T-cell (primary cell): ENCODE measurements at regions not wholly inside any gene's neighbourhood (a gene's known extent, or its start where the extent isn't known, plus 50 kb on each side); places are given as distances from the start of the nearest gene placed in this dataset.

Experiments used
- ATAC-seq, 4 experiments: fragments of 200-7000 bp in 3 of 4; fragments of 150-1000 bp in 1 of 4; cut with Tn5 transposase; replicated peaks in 1 of 4; 1 replicate in 3 of 4; 2 replicates in 1 of 4; pipeline ENCODE4 v1.10.0; 2021; ENCODE audit warnings: moderate library complexity in 3 of 4, mild to moderate bottlenecking in 2 of 4, moderate number of reproducible peaks in 1 of 4
- CTCF ChIA-PET, 2 donors: fragments of 300-600 bp; sonication (Branson Sonifier 250); formaldehyde crosslinking; loops; one replicate each; lab custom pipeline; 2022; ENCODE audit warnings: antibody characterized with exemption in 2 of 2; lab: Charles Lee
- POLR2A ChIA-PET, 2 donors: fragments of 300-600 bp; sonication (Branson Sonifier 250); formaldehyde crosslinking; loops; one replicate each; lab custom pipeline; 2022; ENCODE audit warnings: antibody characterized with exemption in 2 of 2; lab: Charles Lee
- DNase-seq, 35 experiments: peaks; one replicate each; pipeline versions ENCODE4 v3.0.0 to v3.0.0-alpha.2; 2013 to 2023
- H3K27ac ChIP-seq: one replicate; pipeline ENCODE4 v1.5.1; 2013; ENCODE audit warnings: low read length
- H3K27me3 ChIP-seq, 2 experiments: replicated peaks in 1 of 2; 1 replicate in 1 of 2; 2 replicates in 1 of 2; pipeline versions ENCODE4 v1.6.1 to v1.7.0; 2013; ENCODE audit warnings: low read length in 1 of 2, mixed read lengths in 1 of 2; ENCODE audit not compliant: control insufficient read depth in 2 of 2, insufficient read depth in 2 of 2; ENCODE audit errors: extremely low read depth in 1 of 2
- H3K36me3 ChIP-seq, 2 donors: 1 replicate in 1 of 2; 2 replicates in 1 of 2; pipeline versions ENCODE4 v1.6.1 to v1.7.0; 2013; ENCODE audit warnings: low read length in 1 of 2; ENCODE audit not compliant: control insufficient read depth in 2 of 2, insufficient read depth in 1 of 2; ENCODE audit errors: extremely low read depth in 1 of 2
- H3K4me1 ChIP-seq, 2 experiments: 1 replicate in 1 of 2; 2 replicates in 1 of 2; pipeline versions ENCODE4 v1.6.1 to v1.7.0; 2013; ENCODE audit warnings: low read length in 2 of 2, mixed read lengths in 1 of 2; ENCODE audit not compliant: insufficient read depth in 2 of 2, control insufficient read depth in 1 of 2; ENCODE audit errors: extremely low read depth in 1 of 2
- H3K4me3 ChIP-seq, 2 donors: 1 replicate in 1 of 2; 2 replicates in 1 of 2; pipeline versions ENCODE4 v1.5.1 to v1.7.0; 2013; ENCODE audit warnings: mild to moderate bottlenecking in 2 of 2, low read length in 1 of 2, moderate library complexity in 1 of 2; ENCODE audit not compliant: control insufficient read depth in 1 of 2; ENCODE audit errors: extremely low read depth in 1 of 2
- H3K9me3 ChIP-seq: 2 replicates; pipeline ENCODE4 v1.7.0; 2013
- H3K27ac Mint-ChIP-seq, 2 donors: one replicate each; pipeline ENCODE4 v1.8.0; 2020 to 2021; ENCODE audit warnings: mild to moderate bottlenecking in 2 of 2, mixed read lengths in 2 of 2
- H3K27me3 Mint-ChIP-seq, 2 donors: one replicate each; pipeline ENCODE4 v1.8.0; 2021 to 2022; ENCODE audit warnings: mixed read lengths in 2 of 2
- H3K36me3 Mint-ChIP-seq: one replicate; pipeline ENCODE4 v1.8.0; 2021; ENCODE audit warnings: mixed read lengths
- H3K4me1 Mint-ChIP-seq, 3 donors: one replicate each; pipeline ENCODE4 v1.8.0; 2020 to 2022; ENCODE audit warnings: mixed read lengths in 3 of 3, mild to moderate bottlenecking in 1 of 3
- H3K4me3 Mint-ChIP-seq, 3 donors: one replicate each; pipeline ENCODE4 v1.8.0; 2020 to 2022; ENCODE audit warnings: mild to moderate bottlenecking in 3 of 3, mixed read lengths in 3 of 3, moderate library complexity in 3 of 3
- H3K9me3 Mint-ChIP-seq, 3 donors: one replicate each; pipeline ENCODE4 v1.8.0; 2020 to 2022; ENCODE audit warnings: mixed read lengths in 3 of 3
- WGBS: methylation state at CpG from one replicate; pipeline ENCODE4 v1.1.5; 2013; ENCODE audit warnings: missing lambda C conversion rate; ENCODE audit not compliant: insufficient coverage; 5-methylcytosine and 5-hydroxymethylcytosine counted together

DNA sequence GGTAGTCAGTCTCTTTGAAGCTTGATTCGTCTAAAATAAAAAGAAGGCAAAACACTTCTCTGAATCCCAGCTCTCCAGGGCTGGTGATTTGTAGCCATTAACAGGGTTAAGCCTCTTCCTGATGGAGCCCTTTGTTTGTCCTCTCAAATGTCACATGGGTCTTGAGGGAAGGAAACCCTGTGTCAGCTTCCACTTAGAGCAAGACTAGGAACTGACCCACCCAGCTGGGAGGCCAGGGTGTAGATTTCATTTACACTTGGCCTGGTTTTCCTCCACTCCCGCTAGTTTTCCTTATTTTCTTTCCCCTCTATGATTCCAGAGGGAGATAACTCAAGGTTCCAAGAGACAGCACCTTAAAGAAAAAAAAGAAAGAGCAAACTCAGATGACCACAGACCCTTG is 230.5 kb upstream of the EGLN3 start:
- Mint-ChIP-seq H3K36me3 (no peaks in the 10 kb centered on the region), H3K9me3 (no peaks in the 10 kb centered on the region), H3K4me1 (peaks cover 0 to 3% (median 2%) of the 10 kb centered on the region in 3 donors), H3K27me3 (peaks cover 0 to 3% of the 10 kb centered on the region in 2 donors), H3K4me3 (no peak overlapping the region), H3K27ac (no peak overlapping the region)
- WGBS: 71% methylated on average over 1 of the region's 2 CpGs
- CTCF ChIA-PET: no interaction called here
- H3K4me1 ChIP-seq: no peaks in the 10 kb centered on the region
- H3K27ac ChIP-seq: no peak overlapping the region
- POLR2A ChIA-PET: no interaction called here
- no peak overlapping the region for H3K4me3 ChIP-seq
- no peaks in the 10 kb centered on the region for H3K9me3 ChIP-seq
- ATAC-seq: no peak
- H3K36me3 ChIP-seq: no peaks in the 10 kb centered on the region
- DNase-seq: no peak
- no peaks in the 10 kb centered on the region for H3K27me3 ChIP-seq

DNA sequence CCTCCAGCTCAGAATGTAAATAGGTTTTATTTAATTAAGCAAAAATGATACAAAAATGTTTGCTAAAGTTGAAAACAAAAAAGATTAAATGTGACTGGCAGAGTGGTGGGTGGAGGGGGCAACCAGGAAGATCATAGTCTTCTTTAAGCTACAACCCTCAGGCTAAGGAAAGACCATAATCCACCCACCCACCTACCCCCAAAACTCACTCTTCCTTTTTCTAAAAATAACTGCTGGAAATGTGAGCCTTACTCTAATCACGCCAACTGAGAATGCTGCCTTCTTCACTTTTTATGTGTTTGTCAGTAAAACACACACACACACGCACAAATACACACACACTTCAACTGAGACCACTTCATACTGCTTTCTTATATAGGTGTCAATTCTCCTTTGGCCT is 230.0 kb upstream of the EGLN3 start:
- Mint-ChIP-seq H3K9me3 (no peaks in the 10 kb centered on the region), H3K27ac (no peak overlapping the region), H3K4me1 (peaks cover 0 to 3% (median 2%) of the 10 kb centered on the region in 3 donors), H3K27me3 (peaks cover 0 to 3% of the 10 kb centered on the region in 2 donors), H3K36me3 (no peaks in the 10 kb centered on the region), H3K4me3 (no peak overlapping the region)
- Histone ChIP-seq H3K9me3 (no peaks in the 10 kb centered on the region), H3K4me1 (no peaks in the 10 kb centered on the region), H3K27ac (no peak overlapping the region), H3K36me3 (no peaks in the 10 kb centered on the region), H3K27me3 (no peaks in the 10 kb centered on the region), H3K4me3 (no peak overlapping the region)
- ChIA-PET POLR2A (no interaction called here), CTCF (no interaction called here)
- ATAC-seq (no peak), DNase-seq (no peak)
- 56% methylated on average over 1 of the region's 2 CpGs for WGBS

DNA sequence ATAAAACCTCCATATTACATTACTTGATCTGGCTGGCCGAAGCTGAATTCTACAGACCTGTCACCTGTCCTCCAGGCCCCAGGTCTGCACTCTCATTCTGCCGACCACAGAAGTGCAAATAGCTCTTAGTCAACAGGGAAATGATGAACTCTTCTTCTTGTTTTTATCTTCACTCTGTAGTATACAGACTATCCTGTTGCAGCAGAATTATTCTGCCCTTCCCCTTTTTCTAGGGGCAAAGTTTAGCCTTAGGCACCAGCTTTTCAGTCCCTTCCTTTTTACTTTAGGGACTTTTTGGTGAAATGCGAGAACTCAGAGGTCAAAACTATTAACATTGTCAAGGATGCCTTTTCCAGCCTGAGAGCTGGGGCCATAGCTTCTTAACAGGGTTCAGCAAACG is 229.6 kb upstream of the EGLN3 start:
- H3K27me3 ChIP-seq: no peaks in the 10 kb centered on the region
- H3K9me3 Mint-ChIP-seq: no peaks in the 10 kb centered on the region
- ChIA-PET CTCF (interaction anchor here in 1 of 2 donors (0.5 kb wide), 1 partner anchor 390 kb away, joined by 3 read pairs; no protein-coding TSS in a partner anchor), POLR2A (no interaction called here)
- no peak overlapping the region for H3K27ac Mint-ChIP-seq
- no peak overlapping the region for H3K4me3 ChIP-seq
- no peak for ATAC-seq
- H3K4me1 ChIP-seq: no peaks in the 10 kb centered on the region
- H3K27ac ChIP-seq: no peak overlapping the region
- no peak for DNase-seq
- no peaks in the 10 kb centered on the region for H3K9me3 ChIP-seq
- no peaks in the 10 kb centered on the region for H3K36me3 ChIP-seq
- peaks cover 0 to 3% (median 2%) of the 10 kb centered on the region in 3 donors for H3K4me1 Mint-ChIP-seq
- 59% methylated on average over 3 of the region's 4 CpGs for WGBS
- no peaks in the 10 kb centered on the region for H3K36me3 Mint-ChIP-seq
- no peak overlapping the region for H3K4me3 Mint-ChIP-seq
- H3K27me3 Mint-ChIP-seq: peaks cover 0 to 3% of the 10 kb centered on the region in 2 donors

DNA sequence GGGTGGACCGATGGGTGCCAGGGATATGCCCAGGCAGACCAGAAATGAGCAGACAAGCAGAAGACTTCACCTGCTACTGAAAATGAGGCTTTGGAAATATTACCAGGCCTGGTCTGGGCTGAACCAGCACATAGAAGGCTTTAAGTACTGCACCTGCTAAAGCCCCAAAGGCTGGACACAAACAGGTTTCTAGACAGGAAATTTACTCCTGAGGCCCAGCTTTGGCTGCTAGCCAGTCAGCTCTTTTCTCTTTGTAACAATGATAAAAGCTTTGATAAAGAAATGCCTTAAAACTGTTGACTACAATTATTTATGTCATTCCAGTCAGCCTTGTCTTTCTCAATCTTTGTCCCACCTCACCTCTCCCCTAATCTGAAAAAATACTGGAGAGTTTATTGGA is 228.9 kb upstream of the EGLN3 start:
- 100% methylated on average over 1 of the region's 1 CpG for WGBS
- Histone ChIP-seq H3K4me3 (no peak overlapping the region), H3K27me3 (no peaks in the 10 kb centered on the region), H3K4me1 (no peaks in the 10 kb centered on the region), H3K27ac (no peak overlapping the region), H3K9me3 (no peaks in the 10 kb centered on the region), H3K36me3 (no peaks in the 10 kb centered on the region)
- H3K4me1 Mint-ChIP-seq: peaks cover 0 to 3% (median 2%) of the 10 kb centered on the region in 3 donors
- DNase-seq: no peak
- H3K36me3 Mint-ChIP-seq: no peaks in the 10 kb centered on the region
- CTCF ChIA-PET: no interaction called here
- H3K27me3 Mint-ChIP-seq: peaks cover 0 to 3% of the 10 kb centered on the region in 2 donors
- H3K27ac Mint-ChIP-seq: no peak overlapping the region
- H3K9me3 Mint-ChIP-seq: no peaks in the 10 kb centered on the region
- ATAC-seq: no peak
- POLR2A ChIA-PET: no interaction called here
- no peak overlapping the region for H3K4me3 Mint-ChIP-seq

DNA sequence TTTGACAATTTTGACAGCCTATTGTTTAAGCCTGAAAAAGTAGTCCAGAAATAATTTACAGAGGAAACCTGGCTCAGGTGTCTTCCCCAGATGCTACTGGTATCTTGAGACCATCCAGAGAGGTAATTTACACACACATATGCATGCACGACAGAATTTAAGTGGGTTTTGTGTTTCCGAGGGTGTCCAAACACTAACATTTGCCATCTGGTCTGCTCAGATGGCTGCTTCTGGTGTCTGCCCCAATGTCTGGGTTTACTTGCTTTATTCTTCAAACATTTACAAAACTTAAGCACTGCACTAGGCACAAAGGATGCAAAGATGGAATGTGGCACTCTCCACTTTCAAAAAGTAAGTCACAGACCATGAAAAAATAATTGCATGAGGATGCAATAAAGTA is 226.6 kb upstream of the EGLN3 start:
- no peak for ATAC-seq
- H3K4me1 ChIP-seq: no peaks in the 10 kb centered on the region
- H3K27ac Mint-ChIP-seq: no peak overlapping the region
- H3K4me3 ChIP-seq: no peak overlapping the region
- no peaks in the 10 kb centered on the region for H3K9me3 ChIP-seq
- H3K27me3 ChIP-seq: no peaks in the 10 kb centered on the region
- H3K36me3 Mint-ChIP-seq: no peaks in the 10 kb centered on the region
- ChIA-PET CTCF (no interaction called here), POLR2A (no interaction called here)
- no peak for DNase-seq
- H3K27me3 Mint-ChIP-seq: peaks cover 0 to 3% of the 10 kb centered on the region in 2 donors
- H3K4me1 Mint-ChIP-seq: peaks cover 0 to 3% (median 2%) of the 10 kb centered on the region in 3 donors
- H3K27ac ChIP-seq: no peak overlapping the region
- no peaks in the 10 kb centered on the region for H3K9me3 Mint-ChIP-seq
- no CpG with 5 or more reads among the region's 2 CpGs for WGBS
- no peak overlapping the region for H3K4me3 Mint-ChIP-seq
- H3K36me3 ChIP-seq: no peaks in the 10 kb centered on the region

DNA sequence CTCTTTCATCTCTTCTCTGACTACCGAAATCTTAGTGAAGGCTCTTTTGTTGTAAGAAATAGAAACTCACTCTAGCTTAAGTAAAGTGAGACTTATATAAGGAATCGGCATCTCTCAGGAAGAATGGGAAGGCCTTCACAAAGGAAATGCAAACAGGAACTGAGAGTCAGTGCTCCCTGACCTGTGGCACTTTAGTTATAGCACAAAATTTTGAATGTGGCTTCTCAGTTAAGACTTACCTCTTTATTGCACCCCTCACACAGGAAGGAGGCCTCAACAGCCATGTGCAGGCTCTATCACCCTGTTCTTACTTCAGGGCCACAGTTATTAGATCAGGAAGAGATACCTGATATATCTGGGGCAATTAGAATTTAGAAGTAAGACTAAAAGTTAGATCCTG is 224.7 kb upstream of the EGLN3 start:
- ATAC-seq: no peak
- Mint-ChIP-seq H3K27me3 (peaks cover 0 to 3% of the 10 kb centered on the region in 2 donors), H3K27ac (no peak overlapping the region), H3K4me1 (peaks cover 0 to 3% (median 0%) of the 10 kb centered on the region in 3 donors), H3K4me3 (no peak overlapping the region), H3K9me3 (no peaks in the 10 kb centered on the region), H3K36me3 (no peaks in the 10 kb centered on the region)
- H3K36me3 ChIP-seq: no peaks in the 10 kb centered on the region
- H3K9me3 ChIP-seq: no peaks in the 10 kb centered on the region
- H3K27me3 ChIP-seq: no peaks in the 10 kb centered on the region
- ChIA-PET CTCF (no interaction called here), POLR2A (no interaction called here)
- no CpG with 5 or more reads among the region's 2 CpGs for WGBS
- no peak overlapping the region for H3K27ac ChIP-seq
- no peaks in the 10 kb centered on the region for H3K4me1 ChIP-seq
- DNase-seq: no peak
- H3K4me3 ChIP-seq: no peak overlapping the region

DNA sequence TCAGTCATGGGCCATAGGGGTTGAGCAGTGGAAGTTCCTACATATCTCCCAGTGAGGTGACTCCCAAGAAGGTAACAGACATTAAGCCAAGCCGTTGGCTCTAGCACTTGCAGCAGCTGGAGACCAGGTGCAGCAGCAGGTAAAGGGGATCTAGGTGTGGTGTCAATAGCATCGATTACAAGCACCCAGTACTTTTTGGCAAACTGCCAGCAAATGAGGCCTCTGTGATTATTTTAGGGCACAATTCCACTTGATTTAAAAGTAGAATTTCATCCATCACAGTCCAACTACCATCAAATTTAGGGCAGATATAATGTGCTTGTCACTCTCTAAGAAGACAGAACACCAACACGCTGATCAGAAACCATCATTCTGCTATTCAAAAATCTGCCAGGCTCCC is 224.1 kb upstream of the EGLN3 start:
- ChIA-PET POLR2A (no interaction called here), CTCF (no interaction called here)
- H3K27ac ChIP-seq: no peak overlapping the region
- Mint-ChIP-seq H3K27ac (no peak overlapping the region), H3K36me3 (no peaks in the 10 kb centered on the region), H3K4me3 (no peak overlapping the region), H3K4me1 (no peaks in the 10 kb centered on the region), H3K9me3 (no peaks in the 10 kb centered on the region), H3K27me3 (peaks cover 0 to 3% of the 10 kb centered on the region in 2 donors)
- no peaks in the 10 kb centered on the region for H3K27me3 ChIP-seq
- no peak overlapping the region for H3K4me3 ChIP-seq
- DNase-seq (no peak), ATAC-seq (no peak)
- H3K9me3 ChIP-seq: no peaks in the 10 kb centered on the region
- no peaks in the 10 kb centered on the region for H3K36me3 ChIP-seq
- H3K4me1 ChIP-seq: no peaks in the 10 kb centered on the region
- WGBS: 72% methylated on average over 3 of the region's 3 CpGs
